Sigmoid colon (tissue), 6 donors: ENCODE measurements at regions not wholly inside any gene's neighbourhood (a gene's known extent, or its start where the extent isn't known, plus 50 kb on each side); places are given as distances from the start of the nearest gene placed in this dataset.

ENCODE experiments used
- DNase-seq: peaks from one replicate; pipeline ENCODE4 v3.0.0-alpha.2; 2019
- H3K27ac ChIP-seq, 4 donors: fragments of 200-600 bp; sonication (generic); one replicate each; pipeline ENCODE4 v1.5.1; 2016 to 2019; ENCODE audit warnings: mild to moderate bottlenecking in 1 of 4
- H3K27me3 ChIP-seq, 3 donors: fragments of 200-600 bp; sonication (generic); one replicate each; pipeline ENCODE4 v1.5.1; 2019; ENCODE audit warnings: mild to moderate bottlenecking in 1 of 3
- H3K36me3 ChIP-seq, 4 donors: fragments of 200-600 bp; sonication (generic); one replicate each; pipeline ENCODE4 v1.5.1; 2016 to 2019
- H3K4me1 ChIP-seq, 4 donors: fragments of 200-600 bp; sonication (generic); one replicate each; pipeline ENCODE4 v1.5.1; 2017 to 2019
- H3K4me3 ChIP-seq, 4 donors: fragments of 200-600 bp; sonication (generic); one replicate each; pipeline ENCODE4 v1.5.1; 2017 to 2019; ENCODE audit warnings: mild to moderate bottlenecking in 2 of 4, moderate library complexity in 1 of 4
- H3K9me3 ChIP-seq, 4 donors: fragments of 200-600 bp in 3 of 4; sonication (generic) in 3 of 4; one replicate each; pipeline versions ENCODE4 v1.5.1 to v1.6.1; 2013 to 2019
- CTCF ChIP-seq, 4 experiments: fragments of 450-650 bp in 3 of 4; fragments of 200-600 bp in 1 of 4; IDR thresholded peaks; one replicate each; pipeline ENCODE4 v1.5.1; 2016 to 2019; ENCODE audit warnings: antibody characterized with exemption in 4 of 4, mild to moderate bottlenecking in 3 of 4, moderate library complexity in 2 of 4
- EP300 ChIP-seq, 4 donors: sonication (generic); formaldehyde crosslinking; IDR thresholded peaks; one replicate each; pipeline ENCODE4 v1.6.1; 2017; ENCODE audit warnings: antibody characterized with exemption in 4 of 4
- POLR2A ChIP-seq, 2 donors: fragments of 450-650 bp; IDR thresholded peaks; one replicate each; pipeline ENCODE4 v1.6.1; 2016; ENCODE audit warnings: antibody characterized with exemption in 2 of 2, mild to moderate bottlenecking in 2 of 2, moderate library complexity in 2 of 2
- POLR2AphosphoS5 ChIP-seq, 4 donors: sonication (generic); formaldehyde crosslinking; IDR thresholded peaks; one replicate each; pipeline ENCODE4 v1.6.1; 2017; ENCODE audit warnings: antibody characterized with exemption in 4 of 4
- WGBS, 2 donors: extraction: QIAGEN DNeasy Blood & Tissue Kit; methylation state at CpG; one replicate each; pipeline ENCODE4 v1.1.7; 2013; 5-methylcytosine and 5-hydroxymethylcytosine counted together
- intact Hi-C: fragments of 100-400 bp; cut with DNase I; formaldehyde crosslinking; loops from one replicate; pipeline ENCODE4 v1.15.1; 2023
- donor health status: healthy with polysubstance abuse.
- donor health status: healthy.

GRCh38 chr17:79443026-79443425 is 167.8 kb downstream of the RBFOX3 start:
- Histone ChIP-seq H3K9me3 (no peaks in the 10 kb centered on the region), H3K27ac (no peak overlapping the region), H3K27me3 (no peaks in the 10 kb centered on the region), H3K36me3 (peaks cover 0 to 14% (median 0%) of the 10 kb centered on the region in 4 donors), H3K4me3 (no peak overlapping the region), H3K4me1 (peaks cover 0 to 21% (median 6%) of the 10 kb centered on the region in 4 donors)
- DNase-seq = no peak
- TF ChIP-seq EP300 (IDR thresholded peaks at IDR 0.05) (no peak), POLR2A (IDR thresholded peaks at IDR 0.05) (no peak), CTCF (IDR thresholded peaks at IDR 0.05) (no peak), POLR2AphosphoS5 (IDR thresholded peaks at IDR 0.05) (no peak)
- 88 to 89% methylated on average over 10 of the region's 10 CpGs for WGBS, 2 donors
- intact Hi-C loops = no loop called here

- TF ChIP-seq POLR2A (IDR thresholded peaks at IDR 0.05) (no peak), CTCF (IDR thresholded peaks at IDR 0.05) (no peak), EP300 (IDR thresholded peaks at IDR 0.05) (no peak), POLR2AphosphoS5 (IDR thresholded peaks at IDR 0.05) (no peak)
- H3K4me3 ChIP-seq = no peak overlapping the region
- H3K27ac ChIP-seq = no peak overlapping the region
- 61 to 80% methylated on average over 15 of the region's 15 CpGs for WGBS, 2 donors
- peaks cover 0 to 4% (median 0%) of the 10 kb centered on the region in 4 donors for H3K36me3 ChIP-seq
- intact Hi-C loops = no loop called here
- H3K27me3 ChIP-seq = no peaks in the 10 kb centered on the region
- H3K9me3 ChIP-seq = no peaks in the 10 kb centered on the region
- DNase-seq = no peak
- H3K4me1 ChIP-seq = peaks cover 0 to 21% (median 6%) of the 10 kb centered on the region in 4 donors
These were observed 169.3 kb downstream of the RBFOX3 start for GRCh38 chr17:79441356-79442160.

- no peak overlapping the region for H3K27ac ChIP-seq
- no peak for TF ChIP-seq POLR2AphosphoS5 (IDR thresholded peaks at IDR 0.05)
- no peak for TF ChIP-seq EP300 (IDR thresholded peaks at IDR 0.05)
- no peak for TF ChIP-seq CTCF (IDR thresholded peaks at IDR 0.05)
- 72 to 80% methylated on average over 14 of the region's 14 CpGs for WGBS, 2 donors
- intact Hi-C loops = no loop called here
- H3K4me1 ChIP-seq = peaks cover 0 to 21% (median 6%) of the 10 kb centered on the region in 4 donors
- H3K36me3 ChIP-seq = no peaks in the 10 kb centered on the region
- DNase-seq = no peak
- no peaks in the 10 kb centered on the region for H3K9me3 ChIP-seq
- H3K4me3 ChIP-seq = no peak overlapping the region
- H3K27me3 ChIP-seq = no peaks in the 10 kb centered on the region
These were observed 170.6 kb downstream of the RBFOX3 start for GRCh38 chr17:79440251-79440650.

- intact Hi-C loops = no loop called here
- H3K27ac ChIP-seq = no peak overlapping the region
- H3K27me3 ChIP-seq = no peaks in the 10 kb centered on the region
- TF ChIP-seq POLR2AphosphoS5 (IDR thresholded peaks at IDR 0.05) (no peak), POLR2A (IDR thresholded peaks at IDR 0.05) (no peak), EP300 (IDR thresholded peaks at IDR 0.05) (no peak), CTCF (IDR thresholded peaks at IDR 0.05) (no peak)
- H3K36me3 ChIP-seq = no peaks in the 10 kb centered on the region
- 87 to 94% methylated on average over 6 of the region's 6 CpGs for WGBS, 2 donors
- H3K4me3 ChIP-seq = no peak overlapping the region
- no peak for DNase-seq
- H3K4me1 ChIP-seq = peaks cover 0 to 21% (median 6%) of the 10 kb centered on the region in 4 donors
- H3K9me3 ChIP-seq = no peaks in the 10 kb centered on the region
These were observed 171.4 kb downstream of the RBFOX3 start for GRCh38 chr17:79439493-79439892.
